GM18951 (cell line): ENCODE measurements at regions not wholly inside any gene's neighbourhood (a gene's known extent, or its start where the extent isn't known, plus 50 kb on each side); places are given as distances from the start of the nearest gene placed in this dataset.

ENCODE experiments used
- POLR2A ChIP-seq: IDR thresholded peaks from 4 replicates; pipeline ENCODE4 v1.6.1; 2011; ENCODE audit warnings: mild to moderate bottlenecking; ENCODE audit not compliant: insufficient read length, insufficient read depth; ENCODE audit errors: extremely low read depth
- in situ Hi-C: fragments of 300-500 bp; cut with MboI; formaldehyde crosslinking; loops from one replicate; pipeline ENCODE4 v1.12.0; 2022; ENCODE audit warnings: low sequenced_read_pairs, mixed read lengths, inconsistent platforms; ENCODE audit not compliant: unreplicated experiment

GRCh38 chr3:189567766-189568420, 63.3 kb upstream of the TP63 start:
- peak; percentile 11 for TF ChIP-seq POLR2A

GRCh38 chr3:189568961-189569360, 62.2 kb upstream of the TP63 start:
- in situ Hi-C loops: no loop called here
- TF ChIP-seq POLR2A: no peak

More at GRCh38 chr3:189567766-189568420, 63.3 kb upstream of the TP63 start:
- in situ Hi-C loops: no loop called here

- no peak for TF ChIP-seq POLR2A
- in situ Hi-C loops: no loop called here
Measured at GRCh38 chr3:189569473-189569872, 61.7 kb upstream of the TP63 start.

- in situ Hi-C loops: no loop called here
- TF ChIP-seq POLR2A: no peak
Measured at GRCh38 chr3:189570916-189571315, 60.3 kb upstream of the TP63 start.

GRCh38 chr3:189572249-189572648, 58.9 kb upstream of the TP63 start:
- in situ Hi-C loops: no loop called here
- TF ChIP-seq POLR2A: no peak

- in situ Hi-C loops: no loop called here
Measured at GRCh38 chr3:189573004-189573403, 58.2 kb upstream of the TP63 start.

GRCh38 chr3:189576486-189576885, 54.7 kb upstream of the TP63 start:
- in situ Hi-C loops: no loop called here

More at GRCh38 chr3:189573004-189573403, 58.2 kb upstream of the TP63 start:
- no peak for TF ChIP-seq POLR2A

GRCh38 chr3:189577050-189577951, 53.9 kb upstream of the TP63 start:
- in situ Hi-C loops: no loop called here
- no peak for TF ChIP-seq POLR2A

More at GRCh38 chr3:189576486-189576885, 54.7 kb upstream of the TP63 start:
- TF ChIP-seq POLR2A: no peak

GRCh38 chr3:189580190-189580589, 51.0 kb upstream of the TP63 start:
- no peak for TF ChIP-seq POLR2A
- in situ Hi-C loops: no loop called here
